Skeletal muscle cell (primary cell): ENCODE measurements at regions not wholly inside any gene's neighbourhood (a gene's known extent, or its start where the extent isn't known, plus 50 kb on each side); places are given as distances from the start of the nearest gene placed in this dataset.

Experiments used
- DNase-seq: peaks from one replicate; pipeline ENCODE4 v3.0.0-alpha.2; 2010; ENCODE audit warnings: low read depth
- H3K4me3 ChIP-seq: 2 replicates; pipeline ENCODE4 v1.5.1; 2011; ENCODE audit warnings: low read depth, mild to moderate bottlenecking, control low read depth, low read length, moderate library complexity

- no peak for DNase-seq
- H3K4me3 ChIP-seq = no peak overlapping the region
These were observed 448.8 kb upstream of the CCDC196 start for GRCh38 chr14:66037361-66037760.

- no peak overlapping the region for H3K4me3 ChIP-seq
- DNase-seq = no peak
These were observed 448.0 kb upstream of the CCDC196 start for GRCh38 chr14:66038212-66038611.

- no peak overlapping the region for H3K4me3 ChIP-seq
- DNase-seq = peak; percentile 56
These were observed 447.6 kb upstream of the CCDC196 start for GRCh38 chr14:66038618-66039017.

DNA sequence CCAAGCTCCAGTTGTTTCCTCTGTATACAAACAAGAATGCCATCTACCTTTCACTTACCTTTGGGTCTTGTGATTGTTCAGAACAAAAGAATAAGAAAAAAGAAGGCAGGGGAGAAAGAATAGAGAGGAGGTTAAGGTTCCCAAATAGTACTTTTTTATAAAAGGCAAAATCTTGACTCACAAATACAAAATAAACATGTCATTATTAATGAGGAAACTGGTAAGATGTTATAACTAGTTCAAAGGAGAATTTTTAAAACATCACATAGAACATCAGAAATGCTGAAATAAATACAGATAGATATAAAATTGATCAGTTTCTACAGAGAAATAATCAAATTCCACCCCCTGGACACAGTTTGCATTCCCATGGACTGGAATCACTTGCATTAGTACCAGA lies 446.7 kb upstream of the CCDC196 start:
- no peak for DNase-seq
- H3K4me3 ChIP-seq = no peak overlapping the region

DNA sequence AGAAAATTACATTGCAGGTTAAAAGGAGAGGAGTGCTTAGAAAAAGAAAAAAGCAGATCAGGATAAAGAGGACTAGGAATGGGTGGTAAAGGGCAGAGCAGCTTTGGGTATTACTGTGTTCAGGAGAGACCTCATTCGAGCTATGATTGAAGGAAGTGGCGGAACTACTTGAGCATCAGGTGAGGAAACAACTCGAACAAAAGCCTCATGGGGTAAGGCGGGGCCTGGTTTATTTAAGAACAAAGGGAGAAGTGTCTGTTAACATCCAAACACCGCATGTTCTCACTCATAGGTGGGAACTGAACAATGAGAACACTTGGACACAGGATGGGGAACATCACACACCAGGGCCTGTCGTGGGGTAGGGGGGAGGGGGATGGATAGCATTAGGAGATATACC lies 444.6 kb upstream of the CCDC196 start:
- no peak overlapping the region for H3K4me3 ChIP-seq
- DNase-seq = no peak

DNA sequence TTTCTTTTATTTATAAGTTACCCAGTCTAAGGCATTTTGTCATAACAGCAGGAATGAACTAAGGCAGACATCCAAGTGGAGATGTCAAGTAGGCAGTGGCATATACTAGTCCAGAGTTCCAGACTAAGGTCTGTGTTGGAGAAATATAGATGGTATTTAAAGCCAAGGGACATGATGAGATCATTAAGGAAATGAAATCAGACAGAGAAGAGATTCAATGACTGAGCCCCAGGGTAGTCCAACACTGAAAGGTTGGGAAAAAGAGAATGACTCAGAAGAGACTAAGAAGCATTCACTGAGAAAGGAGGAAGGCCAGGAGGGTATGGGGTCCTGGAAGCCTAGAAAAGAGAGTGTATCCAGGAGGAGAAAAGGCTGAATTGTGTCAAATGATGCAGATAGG lies 442.2 kb upstream of the CCDC196 start:
- no peak for DNase-seq
- H3K4me3 ChIP-seq = no peak overlapping the region

DNA sequence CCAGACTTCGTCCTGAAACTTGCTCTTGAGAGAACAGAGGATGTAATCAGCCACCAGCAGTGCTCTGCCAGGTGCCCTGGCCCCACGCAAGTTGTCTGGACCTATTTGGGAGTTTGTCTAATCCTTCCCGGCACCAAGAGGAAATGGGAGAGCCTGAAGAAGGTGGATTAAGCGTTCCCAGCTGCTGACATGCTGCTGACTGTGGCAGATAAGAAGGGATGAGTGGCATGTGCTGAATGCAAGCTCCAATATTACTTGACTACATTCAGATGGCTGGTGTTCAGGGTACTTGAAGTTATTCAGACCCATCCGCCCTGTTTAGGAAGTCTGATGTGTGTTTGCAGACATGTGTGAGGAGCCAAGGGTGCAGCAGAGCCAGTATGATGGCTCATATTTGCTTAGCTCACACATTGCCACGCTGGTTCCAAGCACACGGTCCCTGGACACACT lies 440.6 kb upstream of the CCDC196 start:
- no peak for DNase-seq
- H3K4me3 ChIP-seq = no peak overlapping the region

DNA sequence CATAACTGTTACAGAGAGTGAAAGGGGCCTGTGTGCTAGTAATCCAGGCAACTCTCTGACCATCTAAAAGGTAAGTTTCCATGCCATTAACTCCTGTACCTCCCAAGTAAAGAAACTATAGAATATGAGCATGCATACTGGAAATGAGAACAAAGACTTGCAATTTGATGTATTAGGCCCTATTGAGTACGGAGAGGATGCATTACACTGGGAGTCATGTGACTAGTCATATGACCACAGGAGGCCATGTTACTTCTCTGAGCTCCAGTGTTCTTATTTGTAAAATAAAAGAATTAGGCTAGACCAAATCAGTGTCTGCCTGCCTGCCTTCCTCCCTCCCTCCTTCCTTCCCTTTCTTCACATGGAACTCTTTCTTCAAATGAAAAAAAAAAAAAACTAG lies 440.1 kb upstream of the CCDC196 start:
- no peak for DNase-seq

GRCh38 chr14:66046591-66046990 lies 439.6 kb upstream of the CCDC196 start:
- no peak overlapping the region for H3K4me3 ChIP-seq
- no peak for DNase-seq

More for the DNA sequence above, 440.1 kb upstream of the CCDC196 start:
- H3K4me3 ChIP-seq = no peak overlapping the region

GRCh38 chr14:66056268-66056907 lies 429.8 kb upstream of the CCDC196 start:
- no peak overlapping the region for H3K4me3 ChIP-seq
- DNase-seq = no peak

DNA sequence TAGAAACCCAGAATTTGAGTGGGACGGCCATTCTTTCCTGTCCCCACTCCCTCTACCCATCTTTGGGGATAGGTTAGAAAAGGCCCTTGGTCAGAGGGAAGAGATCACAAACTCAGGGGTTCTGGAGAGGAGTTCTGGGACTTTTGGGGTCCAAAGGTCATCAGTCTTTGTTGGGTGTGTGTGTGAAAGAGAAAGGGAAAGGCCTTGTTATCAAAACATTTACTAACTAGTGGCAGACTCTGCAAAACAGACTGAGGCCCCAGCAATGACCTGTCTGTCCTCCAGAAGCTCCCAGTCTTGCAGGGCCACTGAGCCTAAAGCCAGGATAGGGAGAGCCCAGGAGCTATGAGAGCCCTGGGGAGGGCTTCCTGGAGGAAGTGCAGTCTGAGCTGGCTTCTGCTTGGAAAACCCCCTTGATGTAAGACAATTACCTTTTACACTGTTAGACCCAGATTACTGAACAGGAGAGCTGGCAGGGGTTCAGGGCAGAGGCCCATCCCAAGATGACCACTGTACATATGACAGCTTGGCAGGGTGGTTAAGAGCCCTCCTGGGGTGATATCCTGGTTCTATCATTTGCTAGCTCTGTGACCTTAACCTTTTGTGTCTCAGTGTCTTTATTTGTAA lies 429.1 kb upstream of the CCDC196 start:
- DNase-seq = no peak
- no peak overlapping the region for H3K4me3 ChIP-seq

DNA sequence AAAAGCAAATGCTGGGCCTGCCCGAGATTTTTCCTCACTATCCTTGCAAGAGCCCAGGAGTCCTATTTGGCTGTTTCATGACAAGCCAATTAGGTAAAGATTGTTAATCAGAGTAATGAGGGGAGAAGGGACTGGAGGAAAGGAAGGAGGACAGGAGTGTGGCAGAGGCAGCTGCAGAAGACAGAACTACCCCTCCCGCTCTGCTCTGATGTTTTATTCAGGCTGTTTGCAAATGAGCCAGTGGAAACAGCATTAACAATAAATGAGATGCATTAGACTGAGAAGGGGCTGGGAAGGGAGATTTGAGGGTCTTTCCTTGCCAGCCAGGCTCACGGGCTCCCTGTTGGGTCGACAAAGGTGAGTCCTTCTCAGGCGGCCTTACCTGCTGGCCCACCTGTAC lies 421.0 kb upstream of the CCDC196 start:
- no peak overlapping the region for H3K4me3 ChIP-seq
- no peak for DNase-seq

GRCh38 chr14:66066981-66067776 lies 419.0 kb upstream of the CCDC196 start:
- no peak for DNase-seq
- no peak overlapping the region for H3K4me3 ChIP-seq

GRCh38 chr14:66069036-66069435 lies 417.1 kb upstream of the CCDC196 start:
- DNase-seq = no peak
- H3K4me3 ChIP-seq = no peak overlapping the region

DNA sequence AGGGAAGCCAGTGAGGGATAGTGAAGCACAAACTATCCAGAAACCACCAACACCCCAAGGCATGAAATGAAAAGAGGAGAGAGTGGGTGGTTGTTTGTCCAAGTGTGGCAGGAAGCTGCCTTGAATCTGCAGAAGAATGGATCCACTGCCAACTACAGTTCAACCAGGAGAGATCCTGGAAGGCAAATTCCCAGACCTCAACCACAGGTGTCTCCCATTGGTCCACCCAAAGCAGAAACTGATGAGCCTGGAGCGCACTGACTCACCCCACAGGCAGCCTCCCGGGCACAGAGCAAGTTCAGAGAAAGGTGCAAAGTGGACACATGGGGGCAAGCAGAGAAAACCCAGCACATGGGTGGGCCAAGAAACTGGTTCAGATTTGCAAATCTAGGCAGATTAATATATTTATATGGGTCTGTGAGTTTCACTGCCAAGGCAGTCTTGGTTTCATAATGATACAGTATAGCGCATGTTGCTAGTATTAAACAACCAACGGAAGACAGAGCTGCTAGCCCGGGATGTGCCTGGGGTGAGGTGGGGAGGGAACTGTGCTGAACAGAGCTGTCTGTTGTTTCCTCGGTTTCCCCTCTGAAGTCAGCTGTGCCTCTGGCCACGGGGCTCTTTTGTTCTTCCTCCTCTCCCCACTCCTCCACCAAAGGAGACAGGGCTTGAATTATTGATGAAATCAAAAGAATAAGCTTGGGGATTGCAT lies 416.2 kb upstream of the CCDC196 start:
- no peak for DNase-seq

DNA sequence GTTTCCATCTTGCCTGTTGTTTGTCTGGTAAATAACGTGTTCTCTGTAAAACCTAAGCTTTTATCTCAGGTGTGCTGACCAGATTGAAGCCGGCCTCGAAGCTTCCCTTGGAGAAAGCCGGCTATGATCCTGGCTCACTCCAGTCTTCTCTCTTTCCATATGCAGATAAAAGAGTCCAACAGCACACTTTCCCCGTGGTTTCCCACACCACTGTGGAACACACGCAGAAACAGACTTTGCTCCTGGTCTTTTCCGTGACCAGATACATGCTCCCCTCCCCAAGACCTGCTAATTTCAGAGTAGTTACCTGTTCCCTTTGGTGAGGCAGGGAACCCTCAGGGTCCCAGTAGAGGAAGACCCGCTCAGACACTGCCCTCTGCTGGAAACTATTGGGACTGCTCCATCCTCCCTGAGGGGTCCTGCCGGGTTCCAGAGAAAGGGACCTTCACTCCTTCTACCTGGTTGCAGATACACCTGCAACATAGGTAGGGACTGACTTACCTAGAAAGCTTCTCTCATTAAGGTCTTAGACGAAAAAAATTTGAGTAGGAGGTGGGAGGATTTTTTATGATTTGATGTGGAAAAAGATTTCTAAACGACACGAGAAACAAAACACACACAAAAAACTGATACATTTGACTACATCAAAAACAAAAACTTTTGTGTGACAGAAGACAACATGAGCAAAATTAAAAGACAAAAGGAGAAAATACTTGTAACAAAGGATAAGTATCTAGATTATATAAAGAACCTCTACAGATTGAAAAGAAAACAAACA lies 415.4 kb upstream of the CCDC196 start:
- H3K4me3 ChIP-seq = no peak overlapping the region

More for the DNA sequence above, 416.2 kb upstream of the CCDC196 start:
- no peak overlapping the region for H3K4me3 ChIP-seq

GRCh38 chr14:66072190-66073084 lies 413.7 kb upstream of the CCDC196 start:
- DNase-seq = no peak
- no peak overlapping the region for H3K4me3 ChIP-seq

More for the DNA sequence above, 415.4 kb upstream of the CCDC196 start:
- no peak for DNase-seq

GRCh38 chr14:66074537-66074936 lies 411.6 kb upstream of the CCDC196 start:
- DNase-seq = no peak
- H3K4me3 ChIP-seq = no peak overlapping the region
